Osteoblast (primary cell): ENCODE measurements at regions not wholly inside any gene's neighbourhood (a gene's known extent, or its start where the extent isn't known, plus 50 kb on each side); places are given as distances from the start of the nearest gene placed in this dataset.

Experiments
- DNase-seq: peaks from one replicate; pipeline ENCODE4 v3.0.0; 2011; ENCODE audit warnings: low spot score, mixed read lengths; ENCODE audit not compliant: insufficient read length; ENCODE audit errors: missing footprints
- H2AFZ ChIP-seq: 2 replicates; pipeline ENCODE4 v1.6.0; 2011; ENCODE audit warnings: mild to moderate bottlenecking, low read length
- H3K27ac ChIP-seq: 2 replicates; pipeline ENCODE4 v1.5.1; 2011; ENCODE audit warnings: mild to moderate bottlenecking, low read depth, low read length, moderate library complexity
- H3K27me3 ChIP-seq: 2 replicates; pipeline ENCODE4 v1.6.0; 2012; ENCODE audit warnings: mild to moderate bottlenecking, control low read depth, inconsistent platforms, low read length, moderate library complexity; ENCODE audit not compliant: insufficient read depth
- H3K36me3 ChIP-seq: 2 replicates; pipeline ENCODE4 v1.5.1; 2011; ENCODE audit warnings: mild to moderate bottlenecking, low read length, control low read depth, moderate library complexity; ENCODE audit not compliant: insufficient read depth
- H3K4me1 ChIP-seq: 2 replicates; pipeline ENCODE4 v1.5.1; 2011; ENCODE audit warnings: mild to moderate bottlenecking, low read length, control low read depth, moderate library complexity; ENCODE audit not compliant: insufficient read depth
- H3K4me2 ChIP-seq: 2 replicates; pipeline ENCODE4 v1.6.0; 2011; ENCODE audit warnings: mild to moderate bottlenecking, low read length; ENCODE audit not compliant: insufficient read depth
- H3K4me3 ChIP-seq: fragments of 200-600 bp; sonication (generic); 3 replicates; pipeline ENCODE4 v1.5.1; 2012; ENCODE audit warnings: mild to moderate bottlenecking, low read length, inconsistent platforms; ENCODE audit not compliant: insufficient read depth
- H3K79me2 ChIP-seq: 2 replicates; pipeline ENCODE4 v1.6.0; 2012; ENCODE audit warnings: mild to moderate bottlenecking, low read length, control low read depth, inconsistent platforms; ENCODE audit not compliant: insufficient read depth
- H3K9me3 ChIP-seq: 2 replicates; pipeline ENCODE4 v1.5.1; 2011; ENCODE audit warnings: low read depth, low read length, control low read depth
- H4K20me1 ChIP-seq: 2 replicates; pipeline ENCODE4 v1.6.0; 2012; ENCODE audit warnings: mild to moderate bottlenecking, low read length, control low read depth; ENCODE audit not compliant: insufficient read depth
- TF ChIP-seq, protein P1 (sequence below): IDR thresholded peaks from 2 replicates; pipeline ENCODE4 v1.5.1; 2011; ENCODE audit warnings: mild to moderate bottlenecking, low read depth, low read length, moderate library complexity; ENCODE audit errors: extremely low read depth

DNA sequence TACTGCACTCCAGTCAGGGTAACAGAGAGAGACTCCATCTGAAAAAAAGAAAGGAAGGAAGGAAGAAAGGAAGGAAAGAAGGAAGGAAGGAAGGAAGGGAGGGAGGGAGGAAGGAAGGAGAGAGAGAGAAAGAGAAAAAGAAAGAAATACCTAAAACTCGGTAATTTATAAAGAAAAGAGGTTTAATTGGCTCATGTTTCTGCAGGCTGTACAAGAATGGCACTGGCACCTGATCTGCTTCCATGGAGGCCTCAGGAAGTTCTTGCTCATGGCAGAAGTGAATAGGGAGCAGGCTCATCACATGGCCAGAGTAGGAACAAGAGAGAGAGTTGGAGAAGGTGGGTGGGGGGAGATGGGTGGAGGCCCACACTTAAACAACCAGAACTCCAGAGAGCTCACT, 215.2 kb upstream of the IRX3 start:
- Histone ChIP-seq H3K27me3 (no peaks in the 10 kb centered on the region), H3K27ac (no peak overlapping the region), H3K4me1 (peaks cover 17% of the 10 kb centered on the region), H2AFZ (no peak overlapping the region), H3K4me2 (no peak overlapping the region), H3K36me3 (no peaks in the 10 kb centered on the region), H3K9me3 (no peaks in the 10 kb centered on the region), H3K79me2 (no peaks in the 10 kb centered on the region), H4K20me1 (no peaks in the 10 kb centered on the region), H3K4me3 (no peak overlapping the region)
- TF ChIP-seq, protein P1, sequence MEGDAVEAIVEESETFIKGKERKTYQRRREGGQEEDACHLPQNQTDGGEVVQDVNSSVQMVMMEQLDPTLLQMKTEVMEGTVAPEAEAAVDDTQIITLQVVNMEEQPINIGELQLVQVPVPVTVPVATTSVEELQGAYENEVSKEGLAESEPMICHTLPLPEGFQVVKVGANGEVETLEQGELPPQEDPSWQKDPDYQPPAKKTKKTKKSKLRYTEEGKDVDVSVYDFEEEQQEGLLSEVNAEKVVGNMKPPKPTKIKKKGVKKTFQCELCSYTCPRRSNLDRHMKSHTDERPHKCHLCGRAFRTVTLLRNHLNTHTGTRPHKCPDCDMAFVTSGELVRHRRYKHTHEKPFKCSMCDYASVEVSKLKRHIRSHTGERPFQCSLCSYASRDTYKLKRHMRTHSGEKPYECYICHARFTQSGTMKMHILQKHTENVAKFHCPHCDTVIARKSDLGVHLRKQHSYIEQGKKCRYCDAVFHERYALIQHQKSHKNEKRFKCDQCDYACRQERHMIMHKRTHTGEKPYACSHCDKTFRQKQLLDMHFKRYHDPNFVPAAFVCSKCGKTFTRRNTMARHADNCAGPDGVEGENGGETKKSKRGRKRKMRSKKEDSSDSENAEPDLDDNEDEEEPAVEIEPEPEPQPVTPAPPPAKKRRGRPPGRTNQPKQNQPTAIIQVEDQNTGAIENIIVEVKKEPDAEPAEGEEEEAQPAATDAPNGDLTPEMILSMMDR: no peak
- no peak for DNase-seq

DNA sequence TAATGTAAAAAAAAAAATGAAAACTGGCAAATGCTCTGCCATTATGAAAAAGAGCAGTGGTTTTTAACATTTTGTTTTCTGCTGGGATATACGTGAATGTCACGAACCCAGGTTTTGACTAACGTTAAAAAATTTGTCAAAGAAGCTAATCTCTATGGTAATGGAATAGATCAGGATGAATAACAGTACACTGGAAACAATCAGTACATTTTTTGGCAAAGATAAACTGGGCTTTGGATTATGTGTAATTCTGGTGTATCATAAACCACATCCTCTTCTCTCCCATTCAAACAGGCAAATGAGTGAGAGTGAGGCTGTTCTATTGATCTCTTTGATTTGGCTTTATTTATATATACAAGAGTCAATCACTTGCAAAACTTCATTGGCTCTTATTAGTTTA, 207.0 kb upstream of the IRX3 start:
- peak overlapping the region; percentile 79 for H3K27ac ChIP-seq
- TF ChIP-seq, protein P1: no peak
- H3K9me3 ChIP-seq: no peaks in the 10 kb centered on the region
- peaks cover 20% of the 10 kb centered on the region for H3K4me1 ChIP-seq
- H3K4me2 ChIP-seq: peak overlapping the region; percentile 41
- DNase-seq: no peak
- no peaks in the 10 kb centered on the region for H3K79me2 ChIP-seq
- no peaks in the 10 kb centered on the region for H4K20me1 ChIP-seq
- no peaks in the 10 kb centered on the region for H3K27me3 ChIP-seq
- H3K36me3 ChIP-seq: no peaks in the 10 kb centered on the region
- H2AFZ ChIP-seq: no peak overlapping the region
- no peak overlapping the region for H3K4me3 ChIP-seq

DNA sequence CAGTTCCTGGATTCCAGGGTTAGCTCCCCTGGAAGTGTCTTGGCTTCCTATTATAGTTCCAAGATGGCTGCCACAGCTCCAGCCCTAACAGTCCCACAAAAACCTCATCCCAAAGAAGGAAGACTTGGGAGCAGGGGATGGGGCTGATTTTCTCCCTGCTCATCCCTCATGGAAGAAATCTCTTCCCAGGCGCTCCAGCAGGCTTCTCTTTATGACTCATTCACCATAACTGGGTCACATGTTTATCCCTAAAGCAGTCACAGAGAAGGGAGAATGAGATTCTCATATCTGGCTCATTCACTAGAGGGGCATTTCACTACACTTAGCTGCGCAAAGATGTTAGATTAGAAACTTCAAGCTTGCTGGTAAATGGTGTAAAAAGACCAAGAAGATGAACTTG, 206.5 kb upstream of the IRX3 start:
- no peaks in the 10 kb centered on the region for H3K27me3 ChIP-seq
- no peak for DNase-seq
- peaks cover 20% of the 10 kb centered on the region for H3K4me1 ChIP-seq
- H3K27ac ChIP-seq: peak overlapping the region; percentile 79
- peak overlapping the region; percentile 41 for H3K4me2 ChIP-seq
- H3K79me2 ChIP-seq: no peaks in the 10 kb centered on the region
- H3K36me3 ChIP-seq: no peaks in the 10 kb centered on the region
- H3K4me3 ChIP-seq: no peak overlapping the region
- TF ChIP-seq, protein P1: no peak
- H4K20me1 ChIP-seq: no peaks in the 10 kb centered on the region
- no peaks in the 10 kb centered on the region for H3K9me3 ChIP-seq
- peak overlapping the region; percentile 89 for H2AFZ ChIP-seq

DNA sequence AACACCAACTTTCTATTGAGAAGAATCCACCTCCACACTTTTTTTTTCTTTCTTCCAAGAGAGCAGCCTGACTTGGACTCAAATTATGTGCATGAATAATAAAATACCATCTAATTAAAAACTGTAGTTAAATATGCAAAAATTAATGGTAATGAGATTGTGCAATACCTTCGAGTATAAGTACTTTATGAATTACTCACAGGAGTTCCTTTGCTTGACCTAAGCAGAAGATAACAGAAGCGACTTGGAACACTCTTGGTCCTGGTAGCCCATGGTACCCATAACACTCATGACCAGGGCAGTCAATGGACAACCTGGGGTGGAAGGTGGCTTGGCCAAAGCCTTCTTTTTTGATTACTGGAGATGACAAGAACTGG, 203.5 kb upstream of the IRX3 start:
- Histone ChIP-seq H3K27ac (no peak overlapping the region), H3K36me3 (no peaks in the 10 kb centered on the region), H3K79me2 (no peaks in the 10 kb centered on the region), H3K4me2 (no peak overlapping the region), H2AFZ (no peak overlapping the region), H3K4me3 (no peak overlapping the region), H3K9me3 (no peaks in the 10 kb centered on the region), H4K20me1 (no peaks in the 10 kb centered on the region), H3K4me1 (peaks cover 20% of the 10 kb centered on the region), H3K27me3 (no peaks in the 10 kb centered on the region)
- TF ChIP-seq, protein P1: no peak
- no peak for DNase-seq
